GM21529 (cell line): ENCODE measurements at regions not wholly inside any gene's neighbourhood (a gene's known extent, or its start where the extent isn't known, plus 50 kb on each side); places are given as distances from the start of the nearest gene placed in this dataset.
A peak's percentile ranks its signal among the peaks of the same experiment; 100 is the strongest.

Source experiments
- ATAC-seq: cut with Tn5 transposase; IDR thresholded peaks from one replicate; pipeline ENCODE4 v1.9.1; 2021; ENCODE audit not compliant: unreplicated experiment

DNA sequence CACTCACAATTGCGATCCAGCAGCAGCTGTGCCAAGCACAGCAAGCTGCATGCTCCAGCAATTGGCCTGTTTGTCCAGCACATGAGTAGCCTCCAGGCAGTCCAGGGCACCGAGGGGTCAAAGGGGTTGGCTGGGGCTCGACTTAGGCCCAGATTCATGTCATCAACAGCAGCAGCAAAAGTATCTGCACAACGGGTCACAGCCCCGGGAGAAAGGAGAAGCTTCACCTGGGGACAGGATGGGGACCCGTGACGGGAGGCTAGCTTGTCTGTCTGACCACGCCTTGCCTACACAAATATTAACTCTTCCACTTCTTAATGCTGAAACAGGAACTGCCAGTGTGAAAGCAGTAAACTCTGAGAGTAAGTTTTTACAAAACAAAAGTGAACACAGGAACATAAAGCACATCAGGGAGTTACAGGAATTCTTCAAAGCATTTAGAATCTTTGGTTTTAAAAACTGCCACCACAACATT lies 191.2 kb downstream of the PIK3R1 start:
- peak; percentile 98 for ATAC-seq

DNA sequence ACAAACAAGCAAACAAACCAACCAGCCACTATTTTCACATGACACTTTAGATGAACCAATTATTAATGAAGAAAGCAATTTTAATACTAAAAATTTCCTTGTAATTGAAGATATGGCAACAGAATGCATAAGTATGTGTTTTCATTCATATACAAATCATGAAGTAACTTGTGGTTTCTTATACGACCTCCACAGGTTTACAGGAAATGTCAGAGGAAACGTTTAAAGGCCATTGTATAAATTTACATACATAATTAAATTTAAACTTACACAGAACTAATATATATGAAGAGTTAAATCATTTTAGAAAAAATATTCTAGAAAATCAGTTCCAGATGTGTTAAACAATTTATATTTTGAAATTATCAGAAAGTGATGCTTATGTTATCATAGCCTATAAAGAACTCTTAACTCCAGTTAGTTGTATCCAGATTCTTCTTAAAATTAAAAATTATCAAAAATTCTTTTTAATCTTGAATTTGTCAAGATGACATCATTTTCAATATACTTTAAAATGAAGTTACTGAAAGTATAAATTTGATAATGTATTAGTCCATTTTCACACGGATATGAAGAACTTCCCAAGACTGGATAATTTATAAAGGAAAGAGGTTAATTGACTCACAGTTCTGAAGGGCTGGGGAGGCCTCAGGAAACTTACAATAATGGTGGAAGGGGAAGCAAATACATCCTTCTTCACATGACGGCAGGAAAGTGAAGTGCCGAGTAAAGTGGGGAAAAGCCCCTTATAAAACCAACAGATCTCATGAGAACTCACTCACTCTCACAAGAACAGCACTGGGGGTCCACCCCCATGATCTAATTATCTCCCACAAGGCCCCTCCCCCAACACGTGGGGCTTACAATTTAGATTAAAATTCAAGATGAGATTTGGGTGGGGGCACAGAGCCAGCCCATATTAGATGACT lies 192.0 kb downstream of the PIK3R1 start:
- no peak for ATAC-seq

DNA sequence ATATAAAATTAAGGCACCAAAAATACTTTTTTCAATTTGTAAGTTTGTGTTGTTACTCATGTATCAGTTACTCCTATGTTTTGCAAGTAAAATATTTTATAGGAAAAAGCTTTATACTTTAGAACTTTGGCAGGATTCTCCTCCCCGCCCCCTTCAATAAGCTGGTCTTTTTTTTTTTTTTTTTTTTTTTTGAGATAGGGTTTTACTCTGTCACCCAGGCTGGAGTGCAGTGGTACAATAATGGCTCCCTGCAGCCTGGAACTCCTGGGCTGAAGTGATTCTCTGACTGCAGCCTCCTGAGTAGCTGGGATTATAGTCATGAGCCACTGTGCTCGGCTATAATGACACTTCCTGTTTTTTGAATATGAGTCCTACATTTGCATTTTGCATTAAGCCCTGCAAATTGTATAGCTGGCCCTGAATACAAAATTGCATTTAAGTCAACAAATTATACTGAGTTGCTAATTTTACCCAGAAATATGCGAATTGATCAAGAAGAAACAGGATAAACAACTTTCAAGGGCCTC lies 192.9 kb downstream of the PIK3R1 start:
- no peak for ATAC-seq

DNA sequence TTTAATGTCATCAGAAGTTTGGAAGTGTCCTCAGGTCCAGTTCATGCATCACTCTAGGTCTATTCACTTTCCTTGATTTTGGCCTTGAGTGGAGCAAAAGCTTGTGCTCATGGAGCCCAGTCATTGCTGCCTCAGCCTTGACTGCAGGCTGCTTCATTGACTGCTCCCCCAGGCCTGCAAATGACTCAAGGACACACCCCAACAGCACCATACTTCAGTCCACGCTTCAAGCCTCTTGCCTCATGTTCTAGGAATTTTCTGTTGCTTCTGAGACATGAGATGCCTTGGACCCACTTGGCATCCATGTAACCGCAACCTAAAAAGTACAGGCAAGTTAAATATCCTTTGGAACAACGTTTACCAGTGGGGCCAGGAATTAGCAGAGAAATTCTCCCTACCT lies 193.7 kb downstream of the PIK3R1 start:
- ATAC-seq: no peak

DNA sequence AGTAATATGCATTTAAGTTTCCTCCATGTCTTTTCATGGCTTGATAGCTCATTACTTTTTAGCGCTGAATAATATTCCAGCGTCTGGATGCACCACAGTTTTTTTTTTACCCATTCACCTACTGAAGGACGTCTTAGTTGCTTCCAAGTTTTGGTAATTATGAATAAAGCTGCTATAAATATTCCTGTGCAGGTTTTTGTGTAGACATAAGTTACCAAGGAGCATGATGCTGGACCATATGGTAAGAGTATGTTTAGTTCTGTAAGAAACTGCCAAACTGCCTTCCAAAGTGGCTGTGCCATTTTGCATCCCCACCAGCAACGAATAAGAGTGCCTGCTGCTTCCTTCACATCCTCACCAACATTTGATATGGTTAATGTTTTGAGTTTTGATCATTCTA lies 195.6 kb downstream of the PIK3R1 start:
- ATAC-seq: no peak

DNA sequence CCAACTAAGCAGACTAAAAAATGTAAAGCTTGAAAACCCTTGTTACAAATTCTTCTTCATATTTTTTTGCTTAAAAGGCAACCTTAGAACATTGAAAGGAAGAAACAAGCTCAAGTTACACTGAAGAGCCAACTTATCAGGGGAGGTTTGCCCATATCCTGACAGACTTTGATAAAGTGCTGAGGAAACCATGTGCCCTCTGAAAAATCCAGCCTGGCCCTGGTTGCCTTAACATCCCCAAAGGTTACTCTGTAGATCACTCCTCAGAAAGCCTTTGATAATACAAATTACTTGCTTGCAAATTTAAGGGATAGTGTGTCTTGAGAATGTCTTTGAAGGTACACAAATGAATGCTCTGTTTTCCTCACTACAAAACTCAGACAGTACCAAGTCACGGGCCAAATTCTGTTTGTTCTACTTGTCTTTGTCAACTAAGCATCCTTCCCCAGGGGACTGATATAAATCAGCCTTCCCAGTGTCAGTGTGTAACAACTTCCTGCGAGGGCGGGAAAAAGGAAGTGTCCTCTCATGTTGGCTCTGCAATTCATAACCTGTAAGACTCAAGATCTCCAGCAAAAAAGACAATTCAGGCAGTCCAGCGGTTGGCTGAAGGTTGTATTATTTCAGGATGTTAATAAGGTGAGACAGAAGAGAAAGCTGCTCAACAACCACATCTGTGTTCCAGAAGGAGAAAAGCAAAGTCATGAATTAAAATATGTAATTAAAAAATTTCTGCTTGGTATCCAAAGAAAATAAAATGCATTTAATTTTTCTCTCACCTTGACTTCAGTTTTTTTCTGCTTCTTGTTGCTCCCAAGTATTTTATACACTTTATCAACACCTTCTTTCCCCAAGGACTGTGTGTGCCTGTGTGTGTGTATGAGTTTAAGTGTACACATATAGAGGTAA lies 199.9 kb downstream of the PIK3R1 start:
- ATAC-seq: no peak

DNA sequence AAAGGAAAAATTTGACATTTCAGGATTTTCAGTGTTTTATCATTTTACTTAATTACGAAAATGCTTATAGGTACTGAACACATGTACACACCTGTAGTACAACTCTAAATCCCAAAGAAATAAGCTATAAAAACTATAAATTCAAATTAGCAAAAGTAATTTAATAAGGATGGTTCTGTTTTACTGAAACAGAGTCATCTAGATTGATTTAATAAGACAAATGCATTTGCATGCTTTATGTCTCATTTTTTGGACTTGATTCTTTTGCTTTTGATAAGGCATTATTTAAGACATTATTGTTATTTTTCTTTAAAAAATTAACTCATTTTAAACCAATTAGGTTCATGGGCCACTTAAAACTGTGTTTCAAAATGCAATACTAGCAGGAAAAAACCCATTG lies 201.2 kb downstream of the PIK3R1 start:
- ATAC-seq: no peak

DNA sequence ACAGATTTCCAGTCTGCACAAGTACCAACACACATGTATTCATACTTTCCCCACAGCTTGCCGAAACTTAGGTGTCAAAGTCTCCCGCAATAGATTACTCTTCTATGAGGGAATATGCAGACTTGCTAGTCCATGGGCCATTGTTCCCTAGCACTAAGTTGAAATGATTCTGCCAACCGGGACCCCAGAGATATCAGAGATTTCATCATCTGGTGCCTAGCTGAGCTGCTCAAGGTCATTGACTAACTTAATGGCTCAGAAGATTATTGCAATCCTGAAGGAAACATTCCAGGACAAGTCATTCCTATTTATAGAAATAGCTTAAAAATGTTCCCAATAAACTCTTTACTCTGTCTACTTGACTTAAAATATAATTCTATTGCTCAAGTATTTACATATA lies 202.6 kb downstream of the PIK3R1 start:
- no peak for ATAC-seq

DNA sequence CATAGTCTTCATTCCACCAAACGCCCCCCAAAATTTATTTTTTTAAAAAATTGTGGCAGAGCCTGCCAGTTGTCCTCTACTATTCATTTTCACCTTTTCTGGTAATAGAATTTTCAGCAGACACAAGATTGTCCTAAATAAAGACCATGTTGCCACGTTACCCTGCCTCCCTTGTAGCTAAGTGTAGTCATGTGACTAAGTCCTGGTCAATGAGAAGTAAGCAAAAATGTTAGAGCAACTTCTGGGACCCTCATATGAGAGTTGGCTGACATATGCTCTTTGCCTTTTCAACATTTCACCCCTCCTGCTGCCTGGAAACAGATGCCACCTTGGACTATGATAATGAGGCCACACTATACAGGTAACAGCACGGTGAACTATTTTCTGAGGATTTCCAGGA lies 203.1 kb downstream of the PIK3R1 start:
- ATAC-seq: no peak

DNA sequence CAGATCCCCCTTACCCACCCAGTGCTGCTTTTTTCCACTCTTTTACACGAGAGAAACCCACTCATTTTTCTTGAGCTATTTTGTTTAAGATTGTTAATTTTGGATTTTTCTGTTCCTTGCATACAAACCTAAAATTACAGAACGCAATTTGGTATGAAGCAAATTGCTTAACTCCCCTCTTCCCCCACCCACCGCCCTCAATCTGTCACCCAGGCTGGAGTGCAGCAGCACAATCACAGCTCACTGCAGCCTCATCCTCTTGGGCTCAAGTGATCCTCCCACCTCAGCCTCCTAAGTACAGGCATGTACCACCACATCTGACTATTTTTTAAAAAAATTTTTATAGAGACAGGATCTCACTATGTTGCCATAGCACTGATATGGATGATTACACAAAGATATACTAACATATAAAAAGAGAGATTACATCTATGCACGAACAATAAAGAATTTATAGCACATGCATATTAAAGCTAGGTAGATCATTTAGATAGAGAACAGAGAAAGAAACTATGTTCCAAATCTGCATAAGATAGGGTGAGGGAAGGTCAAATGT lies 203.6 kb downstream of the PIK3R1 start:
- ATAC-seq: no peak

DNA sequence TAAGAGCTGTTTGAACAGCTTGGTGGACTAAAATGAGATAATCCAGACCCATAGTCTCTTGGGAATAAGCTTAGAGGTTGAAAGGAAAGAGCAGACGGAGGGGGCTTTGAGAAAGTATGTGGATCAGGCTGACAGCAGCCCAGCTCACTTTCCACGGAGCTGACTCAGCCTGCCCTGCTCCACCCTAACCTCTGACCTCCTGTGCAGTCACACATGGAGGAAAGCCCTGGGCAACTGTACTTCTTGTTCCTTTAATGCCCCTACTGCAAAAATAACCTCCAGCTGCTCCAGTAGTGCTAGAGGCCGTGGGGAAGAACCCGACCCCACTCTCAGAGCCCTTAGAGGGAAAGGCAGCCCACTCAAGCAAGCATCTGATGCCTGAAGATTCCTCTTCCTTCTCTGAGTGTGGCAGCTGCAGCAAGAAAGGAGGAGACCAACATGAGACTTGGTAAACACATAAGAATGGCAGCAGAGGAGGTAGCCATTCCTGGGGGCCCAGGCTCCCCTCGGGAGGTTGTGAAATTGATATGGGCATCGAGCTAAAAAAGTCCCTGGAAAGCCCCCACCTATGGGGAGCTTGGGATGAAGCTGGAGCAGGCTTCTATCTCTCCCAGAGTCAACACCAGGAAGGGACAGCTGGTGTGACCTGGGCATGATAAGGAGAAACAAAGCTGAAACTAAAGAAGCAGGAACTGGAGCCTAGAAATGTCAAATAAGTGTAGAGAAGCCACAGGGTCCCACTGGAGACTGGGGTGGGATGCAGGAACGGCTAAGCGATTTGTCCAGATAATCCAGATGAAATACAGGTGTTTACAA lies 204.3 kb downstream of the PIK3R1 start:
- ATAC-seq: no peak

DNA sequence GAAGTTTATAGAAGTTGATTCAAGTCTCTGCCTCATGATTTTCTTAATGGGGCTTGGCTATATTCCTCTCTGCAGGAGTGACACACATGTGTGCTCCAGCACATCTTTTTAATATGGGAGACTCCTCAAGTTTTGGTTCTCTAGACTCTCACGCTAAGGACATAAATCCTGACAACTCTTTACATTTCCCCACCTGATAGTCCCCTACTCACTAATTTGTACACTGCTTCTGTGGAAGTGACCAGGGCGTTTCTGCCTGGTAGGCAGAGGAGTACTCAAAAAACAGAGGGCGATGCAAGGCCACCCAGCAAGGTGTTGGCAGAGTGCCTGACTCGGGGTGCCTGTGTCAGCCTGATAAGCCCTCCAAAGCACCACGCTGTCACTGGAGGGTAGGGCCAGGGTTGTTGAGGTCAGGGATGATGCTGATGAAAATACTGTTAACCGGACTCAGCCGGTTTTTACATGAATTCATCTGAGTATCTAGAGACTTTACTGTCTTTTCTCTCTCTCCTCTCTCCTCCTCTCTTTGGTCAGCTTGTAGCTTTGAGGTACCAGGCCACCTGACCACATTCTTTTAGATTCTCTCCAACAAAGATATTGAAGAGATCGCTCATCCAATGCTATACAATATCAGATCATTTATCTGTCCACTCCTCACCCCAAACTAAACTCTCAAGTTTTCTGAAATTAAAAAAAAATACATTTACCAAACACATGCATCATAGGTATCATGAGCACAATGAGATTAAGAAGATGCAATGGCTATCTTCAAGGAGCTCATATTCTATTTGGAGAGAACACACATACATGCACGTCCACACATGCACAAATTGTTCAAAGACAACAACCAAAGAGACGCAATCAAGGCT lies 205.2 kb downstream of the PIK3R1 start:
- ATAC-seq: no peak

DNA sequence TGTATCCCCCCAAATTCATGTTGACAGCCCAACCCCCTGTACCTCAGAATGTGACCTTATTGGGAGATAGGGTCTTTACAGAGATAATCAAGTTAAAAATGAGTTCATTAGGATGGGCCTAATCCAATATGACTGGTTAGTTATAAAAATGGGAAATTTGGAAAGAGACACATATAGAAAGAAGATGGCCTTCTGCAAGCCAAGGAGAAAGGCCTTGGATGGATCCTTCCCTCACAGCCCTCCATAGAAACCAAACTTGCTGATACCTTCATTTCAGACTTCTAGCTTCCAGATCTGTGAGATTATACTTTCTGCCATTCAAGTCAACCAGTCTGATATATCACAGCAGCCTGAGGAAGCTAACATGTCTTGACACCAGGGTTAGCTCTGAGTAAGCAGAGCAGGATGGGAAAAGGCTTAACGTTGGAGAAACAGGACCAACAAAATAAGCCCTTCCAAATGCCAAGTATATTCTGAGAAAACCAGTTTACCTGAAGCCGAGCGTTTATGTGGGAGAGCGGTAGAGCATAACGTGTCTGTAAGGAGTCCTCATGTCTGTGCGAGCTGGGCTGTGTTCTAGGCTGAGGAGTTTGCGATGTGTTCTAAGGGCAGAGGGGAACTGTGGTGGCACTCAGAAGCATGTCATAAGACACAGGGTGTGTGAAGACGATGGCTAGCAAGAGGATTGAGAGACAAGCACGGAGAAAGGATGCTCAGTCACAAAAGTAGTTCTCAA lies 206.1 kb downstream of the PIK3R1 start:
- ATAC-seq: no peak

DNA sequence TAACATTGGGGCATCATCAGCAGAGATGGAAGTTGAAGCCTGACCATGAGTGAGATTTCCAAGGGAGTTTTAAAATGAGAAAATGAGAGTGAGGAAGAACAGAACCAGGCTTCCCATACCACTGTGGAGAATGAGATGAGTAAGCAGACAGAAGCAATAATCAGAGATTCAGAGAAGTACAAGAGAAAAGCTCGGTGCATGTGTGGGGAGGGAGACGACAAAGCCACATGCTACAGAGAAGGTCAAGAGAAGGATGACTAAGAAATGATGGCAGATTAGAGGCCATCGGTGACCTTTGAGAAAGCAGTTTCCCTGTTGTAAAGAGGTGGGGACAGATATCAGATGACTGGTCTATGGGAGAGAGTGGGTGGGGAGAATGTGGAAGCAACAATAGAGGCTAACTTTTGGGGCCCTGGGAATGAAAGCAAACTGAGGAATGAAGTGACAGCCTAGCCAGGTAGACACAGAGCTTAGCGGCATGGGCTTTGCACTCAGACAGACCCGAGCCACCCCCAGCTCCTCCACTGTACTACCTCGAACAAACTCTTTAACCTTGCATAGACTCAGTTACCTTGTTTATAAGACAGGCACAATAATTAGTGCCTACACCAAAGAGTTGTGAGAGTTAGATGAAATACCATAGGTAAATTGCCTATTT lies 207.7 kb downstream of the PIK3R1 start:
- peak; percentile 44 for ATAC-seq

DNA sequence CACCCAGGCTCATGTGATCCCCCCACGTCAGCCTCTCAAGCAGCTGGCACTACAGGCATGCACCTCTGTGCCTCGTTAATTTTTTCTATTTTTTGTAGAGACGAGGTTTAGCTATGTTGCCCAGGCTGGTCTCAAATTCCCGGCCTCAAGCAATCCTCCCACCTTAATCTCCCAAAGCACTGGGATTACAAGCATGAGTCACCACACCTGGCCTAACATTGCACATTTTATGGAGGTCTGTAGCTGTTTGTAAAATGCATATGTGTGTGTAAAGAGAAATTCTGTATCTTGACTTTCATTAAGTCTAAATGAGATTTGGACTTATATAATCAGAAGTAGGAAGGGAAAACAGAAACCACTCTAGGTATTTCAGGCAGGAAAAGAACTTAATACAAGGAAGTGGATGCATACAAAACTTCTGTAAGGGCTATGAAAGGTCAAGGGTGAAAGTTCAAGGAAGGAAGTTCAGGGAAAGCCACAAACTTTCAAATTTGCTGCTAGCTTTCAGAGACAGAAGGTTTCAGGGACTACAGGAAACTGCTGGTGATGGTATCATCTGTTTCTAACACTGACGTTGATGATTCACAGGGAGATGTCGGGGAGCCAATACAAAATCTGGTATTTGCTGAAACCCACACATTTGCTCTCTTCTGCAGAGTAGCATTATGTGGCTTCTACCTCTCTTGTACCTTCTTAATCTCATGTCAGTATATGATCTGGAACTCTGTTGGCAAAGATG lies 209.4 kb downstream of the PIK3R1 start:
- ATAC-seq: peak; percentile 83

DNA sequence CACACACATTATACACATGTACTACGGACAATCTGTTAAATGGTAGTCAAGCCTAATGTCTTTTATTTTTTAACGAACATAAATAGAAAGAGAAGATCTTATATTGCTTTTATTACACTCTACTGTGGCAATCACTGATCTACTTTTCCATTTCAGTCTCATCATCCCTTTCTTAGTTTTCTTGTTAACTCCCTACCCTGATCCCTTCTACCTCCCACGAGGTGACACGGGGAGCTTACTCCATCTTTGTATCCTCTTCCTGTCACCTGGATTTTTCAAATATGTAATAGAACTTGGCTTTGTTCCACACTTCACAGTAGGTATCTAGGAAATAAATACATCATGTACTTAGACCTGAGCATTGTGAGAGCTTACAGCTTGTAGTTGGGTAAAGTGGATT lies 211.0 kb downstream of the PIK3R1 start:
- no peak for ATAC-seq

DNA sequence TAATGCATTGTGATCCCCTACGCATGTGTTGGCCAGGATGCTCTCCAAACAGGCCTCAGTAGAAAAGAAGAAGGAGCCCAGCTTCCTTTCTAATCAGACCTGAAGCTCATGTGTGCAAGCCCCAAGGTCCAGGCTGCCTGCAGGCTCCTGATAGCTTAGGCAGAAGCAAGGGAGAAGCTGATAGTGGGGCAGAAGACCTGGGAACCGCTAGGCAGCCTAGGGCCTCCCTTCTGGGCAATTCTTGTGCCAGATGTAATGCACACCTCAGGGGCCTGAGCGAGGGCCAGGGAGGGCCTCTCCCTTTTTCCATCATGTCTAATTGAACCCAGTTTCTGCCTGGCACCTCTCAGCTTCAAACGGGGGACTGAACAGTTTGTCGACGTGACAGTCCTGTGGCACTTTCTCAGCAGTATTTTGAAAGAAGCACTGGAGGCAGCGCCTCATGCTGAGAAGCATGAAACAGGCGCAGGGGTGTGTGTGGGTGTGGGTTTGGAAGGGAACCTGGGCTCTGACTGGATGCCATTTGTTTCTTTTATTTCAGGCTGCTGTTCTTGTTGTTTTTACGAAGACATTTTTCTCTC lies 212.8 kb downstream of the PIK3R1 start:
- no peak for ATAC-seq
